Lower leg skin (tissue), 3 donors: ENCODE measurements at regions not wholly inside any gene's neighbourhood (a gene's known extent, or its start where the extent isn't known, plus 50 kb on each side); places are given as distances from the start of the nearest gene placed in this dataset.

Experiments used
- POLR2A ChIP-seq, 2 donors: fragments of 450-650 bp; IDR thresholded peaks; one replicate each; pipeline ENCODE4 v1.6.1; 2016 to 2017; ENCODE audit warnings: antibody characterized with exemption in 2 of 2, mild to moderate bottlenecking in 1 of 2, moderate library complexity in 1 of 2
- TF ChIP-seq, protein P1 (sequence below), 3 donors: fragments of 450-650 bp; IDR thresholded peaks; one replicate each; pipeline ENCODE4 v1.5.1; 2016; ENCODE audit warnings: antibody characterized with exemption in 3 of 3, mild to moderate bottlenecking in 3 of 3, moderate library complexity in 2 of 3

DNA sequence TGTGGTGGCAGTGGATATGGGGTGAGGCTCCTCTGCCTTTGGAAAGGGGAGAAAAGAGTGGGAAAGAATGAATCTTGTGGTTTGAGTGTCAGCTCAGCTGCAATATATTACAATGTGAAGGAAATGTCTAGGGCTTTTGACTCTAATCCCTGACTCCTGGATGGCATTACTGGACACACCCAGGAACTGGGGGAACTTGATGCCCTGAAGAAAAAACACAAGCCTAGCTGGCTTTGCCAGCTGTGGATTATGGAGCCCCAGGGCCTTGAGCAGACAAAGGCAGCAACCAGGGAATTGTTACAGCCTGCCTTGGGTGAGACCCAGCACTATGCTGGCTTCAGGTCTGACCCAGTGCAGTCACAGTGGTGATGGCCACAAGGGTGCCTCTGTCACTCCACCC lies 57.1 kb upstream of the CYSLTR1 start:
- TF ChIP-seq, protein P1, sequence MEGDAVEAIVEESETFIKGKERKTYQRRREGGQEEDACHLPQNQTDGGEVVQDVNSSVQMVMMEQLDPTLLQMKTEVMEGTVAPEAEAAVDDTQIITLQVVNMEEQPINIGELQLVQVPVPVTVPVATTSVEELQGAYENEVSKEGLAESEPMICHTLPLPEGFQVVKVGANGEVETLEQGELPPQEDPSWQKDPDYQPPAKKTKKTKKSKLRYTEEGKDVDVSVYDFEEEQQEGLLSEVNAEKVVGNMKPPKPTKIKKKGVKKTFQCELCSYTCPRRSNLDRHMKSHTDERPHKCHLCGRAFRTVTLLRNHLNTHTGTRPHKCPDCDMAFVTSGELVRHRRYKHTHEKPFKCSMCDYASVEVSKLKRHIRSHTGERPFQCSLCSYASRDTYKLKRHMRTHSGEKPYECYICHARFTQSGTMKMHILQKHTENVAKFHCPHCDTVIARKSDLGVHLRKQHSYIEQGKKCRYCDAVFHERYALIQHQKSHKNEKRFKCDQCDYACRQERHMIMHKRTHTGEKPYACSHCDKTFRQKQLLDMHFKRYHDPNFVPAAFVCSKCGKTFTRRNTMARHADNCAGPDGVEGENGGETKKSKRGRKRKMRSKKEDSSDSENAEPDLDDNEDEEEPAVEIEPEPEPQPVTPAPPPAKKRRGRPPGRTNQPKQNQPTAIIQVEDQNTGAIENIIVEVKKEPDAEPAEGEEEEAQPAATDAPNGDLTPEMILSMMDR (IDR thresholded peaks at IDR 0.05), result no peak
- no peak for TF ChIP-seq POLR2A (IDR thresholded peaks at IDR 0.05)
